ENCODE measurements at regions not wholly inside any gene's neighbourhood (a gene's known extent, or its start where the extent isn't known, plus 50 kb on each side); places are given as distances from the start of the nearest gene placed in this dataset.

DNA sequence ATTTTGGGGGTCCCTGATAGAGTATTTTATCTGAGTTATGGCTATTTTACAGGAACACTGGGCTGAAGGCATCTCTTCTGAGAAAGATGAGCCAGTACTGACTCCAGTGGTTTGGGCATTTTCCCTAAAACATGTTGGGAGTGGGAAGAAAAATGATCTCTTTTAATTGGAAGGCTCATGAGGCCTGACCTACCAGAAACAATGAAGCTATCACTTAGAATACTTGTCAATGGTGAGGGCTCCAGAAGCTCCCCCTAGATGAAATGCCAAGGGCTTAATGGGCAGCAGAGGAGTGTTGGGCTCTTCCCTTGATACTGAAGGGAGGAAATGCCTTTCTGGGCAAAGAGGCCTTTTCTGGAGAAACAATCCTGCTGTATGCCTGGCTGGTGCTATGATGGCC lies 63.5 kb upstream of the BDNF start:
- TF ChIP-seq ZNF114 (CRISPR knock-in tag; IDR thresholded peaks at IDR 0.05) = no peak
- TF ChIP-seq CREB1 (CRISPR knock-in tag; IDR thresholded peaks at IDR 0.05; ENCODE audit: low read depth) = no peak
- no peak for TF ChIP-seq NANOG (IDR thresholded peaks at IDR 0.05; ENCODE audit: borderline replicate concordance)
- TF ChIP-seq, protein P1, sequence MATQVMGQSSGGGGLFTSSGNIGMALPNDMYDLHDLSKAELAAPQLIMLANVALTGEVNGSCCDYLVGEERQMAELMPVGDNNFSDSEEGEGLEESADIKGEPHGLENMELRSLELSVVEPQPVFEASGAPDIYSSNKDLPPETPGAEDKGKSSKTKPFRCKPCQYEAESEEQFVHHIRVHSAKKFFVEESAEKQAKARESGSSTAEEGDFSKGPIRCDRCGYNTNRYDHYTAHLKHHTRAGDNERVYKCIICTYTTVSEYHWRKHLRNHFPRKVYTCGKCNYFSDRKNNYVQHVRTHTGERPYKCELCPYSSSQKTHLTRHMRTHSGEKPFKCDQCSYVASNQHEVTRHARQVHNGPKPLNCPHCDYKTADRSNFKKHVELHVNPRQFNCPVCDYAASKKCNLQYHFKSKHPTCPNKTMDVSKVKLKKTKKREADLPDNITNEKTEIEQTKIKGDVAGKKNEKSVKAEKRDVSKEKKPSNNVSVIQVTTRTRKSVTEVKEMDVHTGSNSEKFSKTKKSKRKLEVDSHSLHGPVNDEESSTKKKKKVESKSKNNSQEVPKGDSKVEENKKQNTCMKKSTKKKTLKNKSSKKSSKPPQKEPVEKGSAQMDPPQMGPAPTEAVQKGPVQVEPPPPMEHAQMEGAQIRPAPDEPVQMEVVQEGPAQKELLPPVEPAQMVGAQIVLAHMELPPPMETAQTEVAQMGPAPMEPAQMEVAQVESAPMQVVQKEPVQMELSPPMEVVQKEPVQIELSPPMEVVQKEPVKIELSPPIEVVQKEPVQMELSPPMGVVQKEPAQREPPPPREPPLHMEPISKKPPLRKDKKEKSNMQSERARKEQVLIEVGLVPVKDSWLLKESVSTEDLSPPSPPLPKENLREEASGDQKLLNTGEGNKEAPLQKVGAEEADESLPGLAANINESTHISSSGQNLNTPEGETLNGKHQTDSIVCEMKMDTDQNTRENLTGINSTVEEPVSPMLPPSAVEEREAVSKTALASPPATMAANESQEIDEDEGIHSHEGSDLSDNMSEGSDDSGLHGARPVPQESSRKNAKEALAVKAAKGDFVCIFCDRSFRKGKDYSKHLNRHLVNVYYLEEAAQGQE (IDR thresholded peaks at IDR 0.05; ENCODE audit: unreplicated experiment) = no peak
- TF ChIP-seq, protein P2, sequence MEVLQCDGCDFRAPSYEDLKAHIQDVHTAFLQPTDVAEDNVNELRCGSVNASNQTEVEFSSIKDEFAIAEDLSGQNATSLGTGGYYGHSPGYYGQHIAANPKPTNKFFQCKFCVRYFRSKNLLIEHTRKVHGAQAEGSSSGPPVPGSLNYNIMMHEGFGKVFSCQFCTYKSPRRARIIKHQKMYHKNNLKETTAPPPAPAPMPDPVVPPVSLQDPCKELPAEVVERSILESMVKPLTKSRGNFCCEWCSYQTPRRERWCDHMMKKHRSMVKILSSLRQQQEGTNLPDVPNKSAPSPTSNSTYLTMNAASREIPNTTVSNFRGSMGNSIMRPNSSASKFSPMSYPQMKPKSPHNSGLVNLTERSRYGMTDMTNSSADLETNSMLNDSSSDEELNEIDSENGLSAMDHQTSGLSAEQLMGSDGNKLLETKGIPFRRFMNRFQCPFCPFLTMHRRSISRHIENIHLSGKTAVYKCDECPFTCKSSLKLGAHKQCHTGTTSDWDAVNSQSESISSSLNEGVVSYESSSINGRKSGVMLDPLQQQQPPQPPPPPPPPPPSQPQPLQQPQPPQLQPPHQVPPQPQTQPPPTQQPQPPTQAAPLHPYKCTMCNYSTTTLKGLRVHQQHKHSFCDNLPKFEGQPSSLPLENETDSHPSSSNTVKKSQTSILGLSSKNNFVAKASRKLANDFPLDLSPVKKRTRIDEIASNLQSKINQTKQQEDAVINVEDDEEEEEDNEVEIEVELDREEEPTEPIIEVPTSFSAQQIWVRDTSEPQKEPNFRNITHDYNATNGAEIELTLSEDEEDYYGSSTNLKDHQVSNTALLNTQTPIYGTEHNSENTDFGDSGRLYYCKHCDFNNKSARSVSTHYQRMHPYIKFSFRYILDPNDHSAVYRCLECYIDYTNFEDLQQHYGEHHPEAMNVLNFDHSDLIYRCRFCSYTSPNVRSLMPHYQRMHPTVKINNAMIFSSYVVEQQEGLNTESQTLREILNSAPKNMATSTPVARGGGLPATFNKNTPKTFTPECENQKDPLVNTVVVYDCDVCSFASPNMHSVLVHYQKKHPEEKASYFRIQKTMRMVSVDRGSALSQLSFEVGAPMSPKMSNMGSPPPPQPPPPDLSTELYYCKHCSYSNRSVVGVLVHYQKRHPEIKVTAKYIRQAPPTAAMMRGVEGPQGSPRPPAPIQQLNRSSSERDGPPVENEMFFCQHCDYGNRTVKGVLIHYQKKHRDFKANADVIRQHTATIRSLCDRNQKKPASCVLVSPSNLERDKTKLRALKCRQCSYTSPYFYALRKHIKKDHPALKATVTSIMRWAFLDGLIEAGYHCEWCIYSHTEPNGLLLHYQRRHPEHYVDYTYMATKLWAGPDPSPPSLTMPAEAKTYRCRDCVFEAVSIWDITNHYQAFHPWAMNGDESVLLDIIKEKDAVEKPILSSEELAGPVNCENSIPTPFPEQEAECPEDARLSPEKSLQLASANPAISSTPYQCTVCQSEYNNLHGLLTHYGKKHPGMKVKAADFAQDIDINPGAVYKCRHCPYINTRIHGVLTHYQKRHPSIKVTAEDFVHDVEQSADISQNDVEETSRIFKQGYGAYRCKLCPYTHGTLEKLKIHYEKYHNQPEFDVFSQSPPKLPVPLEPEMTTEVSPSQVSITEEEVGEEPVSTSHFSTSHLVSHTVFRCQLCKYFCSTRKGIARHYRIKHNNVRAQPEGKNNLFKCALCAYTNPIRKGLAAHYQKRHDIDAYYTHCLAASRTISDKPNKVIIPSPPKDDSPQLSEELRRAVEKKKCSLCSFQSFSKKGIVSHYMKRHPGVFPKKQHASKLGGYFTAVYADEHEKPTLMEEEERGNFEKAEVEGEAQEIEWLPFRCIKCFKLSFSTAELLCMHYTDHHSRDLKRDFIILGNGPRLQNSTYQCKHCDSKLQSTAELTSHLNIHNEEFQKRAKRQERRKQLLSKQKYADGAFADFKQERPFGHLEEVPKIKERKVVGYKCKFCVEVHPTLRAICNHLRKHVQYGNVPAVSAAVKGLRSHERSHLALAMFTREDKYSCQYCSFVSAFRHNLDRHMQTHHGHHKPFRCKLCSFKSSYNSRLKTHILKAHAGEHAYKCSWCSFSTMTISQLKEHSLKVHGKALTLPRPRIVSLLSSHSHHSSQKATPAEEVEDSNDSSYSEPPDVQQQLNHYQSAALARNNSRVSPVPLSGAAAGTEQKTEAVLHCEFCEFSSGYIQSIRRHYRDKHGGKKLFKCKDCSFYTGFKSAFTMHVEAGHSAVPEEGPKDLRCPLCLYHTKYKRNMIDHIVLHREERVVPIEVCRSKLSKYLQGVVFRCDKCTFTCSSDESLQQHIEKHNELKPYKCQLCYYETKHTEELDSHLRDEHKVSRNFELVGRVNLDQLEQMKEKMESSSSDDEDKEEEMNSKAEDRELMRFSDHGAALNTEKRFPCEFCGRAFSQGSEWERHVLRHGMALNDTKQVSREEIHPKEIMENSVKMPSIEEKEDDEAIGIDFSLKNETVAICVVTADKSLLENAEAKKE (CRISPR knock-in tag; IDR thresholded peaks at IDR 0.05) = no peak
- no peak for TF ChIP-seq EZH2phosphoT487 (IDR thresholded peaks at IDR 0.05; ENCODE audit: unreplicated experiment)
- no peak for TF ChIP-seq ZNF331 (CRISPR knock-in tag; IDR thresholded peaks at IDR 0.05; ENCODE audit: low read depth)
- no peak for TF ChIP-seq JUNB (IDR thresholded peaks at IDR 0.05; ENCODE audit: unreplicated experiment)
- TF ChIP-seq, protein P3, sequence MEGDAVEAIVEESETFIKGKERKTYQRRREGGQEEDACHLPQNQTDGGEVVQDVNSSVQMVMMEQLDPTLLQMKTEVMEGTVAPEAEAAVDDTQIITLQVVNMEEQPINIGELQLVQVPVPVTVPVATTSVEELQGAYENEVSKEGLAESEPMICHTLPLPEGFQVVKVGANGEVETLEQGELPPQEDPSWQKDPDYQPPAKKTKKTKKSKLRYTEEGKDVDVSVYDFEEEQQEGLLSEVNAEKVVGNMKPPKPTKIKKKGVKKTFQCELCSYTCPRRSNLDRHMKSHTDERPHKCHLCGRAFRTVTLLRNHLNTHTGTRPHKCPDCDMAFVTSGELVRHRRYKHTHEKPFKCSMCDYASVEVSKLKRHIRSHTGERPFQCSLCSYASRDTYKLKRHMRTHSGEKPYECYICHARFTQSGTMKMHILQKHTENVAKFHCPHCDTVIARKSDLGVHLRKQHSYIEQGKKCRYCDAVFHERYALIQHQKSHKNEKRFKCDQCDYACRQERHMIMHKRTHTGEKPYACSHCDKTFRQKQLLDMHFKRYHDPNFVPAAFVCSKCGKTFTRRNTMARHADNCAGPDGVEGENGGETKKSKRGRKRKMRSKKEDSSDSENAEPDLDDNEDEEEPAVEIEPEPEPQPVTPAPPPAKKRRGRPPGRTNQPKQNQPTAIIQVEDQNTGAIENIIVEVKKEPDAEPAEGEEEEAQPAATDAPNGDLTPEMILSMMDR (conservative IDR thresholded peaks at IDR 0.05; ENCODE audit: low read depth in 2 of 2) = no peak
- TF ChIP-seq POLR2AphosphoS5 (IDR thresholded peaks at IDR 0.05; ENCODE audit: low read depth) = no peak
- TF ChIP-seq EZH2 (IDR thresholded peaks at IDR 0.05; ENCODE audit: low read depth, unreplicated experiment) = no peak
- TF ChIP-seq, protein P4, sequence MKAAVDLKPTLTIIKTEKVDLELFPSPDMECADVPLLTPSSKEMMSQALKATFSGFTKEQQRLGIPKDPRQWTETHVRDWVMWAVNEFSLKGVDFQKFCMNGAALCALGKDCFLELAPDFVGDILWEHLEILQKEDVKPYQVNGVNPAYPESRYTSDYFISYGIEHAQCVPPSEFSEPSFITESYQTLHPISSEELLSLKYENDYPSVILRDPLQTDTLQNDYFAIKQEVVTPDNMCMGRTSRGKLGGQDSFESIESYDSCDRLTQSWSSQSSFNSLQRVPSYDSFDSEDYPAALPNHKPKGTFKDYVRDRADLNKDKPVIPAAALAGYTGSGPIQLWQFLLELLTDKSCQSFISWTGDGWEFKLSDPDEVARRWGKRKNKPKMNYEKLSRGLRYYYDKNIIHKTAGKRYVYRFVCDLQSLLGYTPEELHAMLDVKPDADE (IDR thresholded peaks at IDR 0.05) = no peak
- Histone ChIP-seq H3K79me2 (replicated peaks; ENCODE audit: insufficient read depth) (no peaks in the 10 kb centered on the region), H3F3A (replicated peaks; ENCODE audit: low read depth) (no peaks in the 10 kb centered on the region), H3K27ac (ENCODE audit: low read depth) (no peak overlapping the region), H4K20me1 (replicated peaks; ENCODE audit: insufficient read depth) (no peaks in the 10 kb centered on the region), H3K27me3 (ENCODE audit: insufficient read depth) (no peaks in the 10 kb centered on the region), H3K36me3 (ENCODE audit: insufficient read depth) (no peaks in the 10 kb centered on the region), H2AFZ (no peak overlapping the region), H3K4me3 (no peak overlapping the region), H3K9me2 (ENCODE audit: insufficient read depth) (peaks cover 13% of the 10 kb centered on the region), H3K4me1 (ENCODE audit: insufficient read depth) (peaks cover 4% of the 10 kb centered on the region; the same call in 1 of the 2 replicates), H3K4me2 (no peak overlapping the region)
- H3K27ac Mint-ChIP-seq = no peak overlapping the region
- DNase-seq (ENCODE audit: low spot score) = no peak
- H3K4me1 Mint-ChIP-seq = no peaks in the 10 kb centered on the region; the same call in 1 of the 3 replicates
- peaks cover 4% of the 10 kb centered on the region for H3K27me3 Mint-ChIP-seq (ENCODE audit: insufficient read depth, low read depth, poor library complexity)
- ATAC-seq = no peak
- H3K4me3 Mint-ChIP-seq = no peak overlapping the region
- H3K36me3 Mint-ChIP-seq (ENCODE audit: low read depth) = no peaks in the 10 kb centered on the region
- no peaks in the 10 kb centered on the region for H3K9me3 Mint-ChIP-seq
